ENCODE measurements at regions not wholly inside any gene's neighbourhood (a gene's known extent, or its start where the extent isn't known, plus 50 kb on each side); places are given as distances from the start of the nearest gene placed in this dataset.

DNA sequence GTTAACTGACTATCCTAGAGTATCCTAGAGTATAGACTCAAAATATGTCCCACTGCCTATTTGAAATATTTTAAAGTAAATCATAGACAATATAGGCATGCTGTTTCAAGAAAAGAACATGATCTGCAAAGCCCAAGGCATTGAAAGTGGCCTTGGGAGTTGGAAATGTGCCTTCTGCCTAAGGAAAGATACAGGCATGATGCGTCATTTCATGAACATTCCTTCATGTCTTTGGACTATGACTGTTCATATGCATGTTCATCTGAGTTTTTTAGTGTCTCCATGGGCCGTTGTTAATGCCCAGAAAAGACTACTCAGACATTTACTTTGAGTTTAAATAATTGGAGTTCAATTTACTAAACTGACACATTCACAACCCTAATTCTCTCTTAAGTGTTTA is 69.7 kb upstream of the PRDM11 start:
- TF ChIP-seq POLR2A (IDR thresholded peaks at IDR 0.05; ENCODE audit: low read depth, low read length) (no peak), TAF1 (IDR thresholded peaks at IDR 0.05; ENCODE audit: borderline replicate concordance, low read depth, low read length) (no peak)

All from GM12892 (cell line).